ENCODE measurements at regions not wholly inside any gene's neighbourhood (a gene's known extent, or its start where the extent isn't known, plus 50 kb on each side); places are given as distances from the start of the nearest gene placed in this dataset.

GRCh38 chr9:89745601-89746376 lies 141.0 kb downstream of the GADD45G start:
- no peak for DNase-seq

DNA sequence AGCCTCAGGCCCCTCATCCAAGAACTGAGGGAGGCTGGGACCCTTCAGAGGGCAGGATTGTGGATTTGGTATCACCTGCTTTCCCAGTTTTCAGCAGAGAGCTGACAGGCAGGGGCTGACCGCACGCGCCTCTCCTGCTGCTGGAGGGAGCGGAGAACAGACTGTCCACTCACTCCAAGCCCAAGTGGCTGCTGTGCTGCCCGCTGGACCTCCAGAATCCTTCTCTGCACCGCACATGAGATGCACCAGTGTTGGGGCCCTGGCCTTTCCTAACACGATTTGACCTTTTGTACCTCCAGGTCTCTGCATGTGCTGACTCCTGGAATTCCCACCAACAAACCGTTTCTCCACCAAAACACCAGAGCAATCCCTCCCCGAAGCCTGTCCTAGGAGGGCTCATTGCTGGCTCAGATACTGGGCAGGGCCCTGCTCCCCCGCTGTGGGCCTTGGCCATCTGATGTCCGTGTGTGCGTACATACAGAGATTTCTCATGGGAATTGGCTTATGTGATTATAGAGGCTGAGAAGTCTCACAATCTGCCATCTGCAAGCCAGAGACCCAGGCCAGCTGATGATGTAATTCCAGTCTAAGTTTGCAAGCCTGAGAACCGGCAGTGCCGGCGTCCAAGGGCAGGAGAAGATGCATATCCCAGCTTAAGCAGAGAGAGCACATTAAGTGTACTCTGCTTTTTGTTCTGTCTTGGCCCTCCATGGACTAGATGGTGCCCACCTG lies 141.7 kb downstream of the GADD45G start:
- DNase-seq, result no peak

- DNase-seq, result no peak
Measured at GRCh38 chr9:89747596-89747995, 142.8 kb downstream of the GADD45G start.

- no peak for DNase-seq
Measured at GRCh38 chr9:89748021-89748670, 143.3 kb downstream of the GADD45G start.

DNA sequence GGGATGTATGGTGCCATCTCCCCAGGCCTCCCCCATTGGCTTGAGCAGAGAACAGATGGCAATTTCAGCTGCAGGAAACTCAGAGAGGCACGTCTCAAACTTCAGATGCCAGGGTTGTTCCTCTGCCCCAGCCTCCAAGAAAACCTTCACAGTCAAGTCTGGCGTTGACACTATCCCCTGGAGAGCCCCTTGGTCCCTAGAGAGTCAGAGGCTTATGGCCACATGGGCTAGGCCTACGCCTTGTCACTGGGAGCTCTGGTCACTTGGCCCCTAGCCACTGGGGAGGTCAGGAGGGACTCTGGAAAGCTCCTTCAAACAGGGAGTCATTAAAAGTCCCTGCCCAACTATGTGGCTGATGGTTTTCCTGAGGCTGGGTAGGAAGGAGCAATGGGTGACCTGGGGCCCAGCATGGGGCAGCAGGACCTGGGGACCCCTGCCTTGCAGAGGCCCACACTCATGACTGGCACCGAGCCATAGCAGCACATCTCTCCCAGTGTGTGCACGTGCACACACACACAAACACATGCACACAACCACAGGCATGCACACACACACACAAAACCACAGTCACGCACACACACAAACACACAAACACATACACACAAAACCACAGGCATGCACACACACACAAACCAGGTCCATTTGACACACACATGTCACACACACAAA lies 144.2 kb downstream of the GADD45G start:
- DNase-seq, result no peak

DNA sequence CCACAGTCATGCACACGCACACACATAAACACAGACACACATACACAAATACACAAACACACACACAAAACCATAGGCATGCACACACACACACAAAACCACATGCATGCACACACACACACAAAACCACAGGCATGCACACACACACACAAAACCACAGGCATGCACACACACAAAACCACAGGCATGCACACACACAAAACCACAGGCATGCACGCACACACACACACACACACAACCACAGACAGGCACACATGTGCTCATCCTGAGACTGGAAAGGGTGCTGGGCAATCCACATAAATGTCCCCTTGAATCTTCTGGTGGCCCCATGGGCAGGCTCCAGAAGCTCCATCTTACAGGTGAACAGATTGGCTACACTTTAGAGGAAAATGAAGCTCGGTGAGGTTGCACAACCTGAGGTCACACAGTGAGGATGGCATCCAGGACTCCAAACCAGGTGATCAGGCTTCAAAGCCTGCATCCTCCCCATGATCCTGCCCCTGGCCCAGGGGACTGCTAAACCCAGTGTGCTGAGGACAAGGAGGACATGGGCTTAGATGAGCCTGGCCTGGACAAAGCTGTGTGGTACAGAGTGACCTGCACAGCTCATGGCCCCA lies 144.8 kb downstream of the GADD45G start:
- no peak for DNase-seq

GRCh38 chr9:89750117-89750791 lies 145.4 kb downstream of the GADD45G start:
- DNase-seq, result peak in 29 of 51 donors; percentile 2 to 66 (median 22)

DNA sequence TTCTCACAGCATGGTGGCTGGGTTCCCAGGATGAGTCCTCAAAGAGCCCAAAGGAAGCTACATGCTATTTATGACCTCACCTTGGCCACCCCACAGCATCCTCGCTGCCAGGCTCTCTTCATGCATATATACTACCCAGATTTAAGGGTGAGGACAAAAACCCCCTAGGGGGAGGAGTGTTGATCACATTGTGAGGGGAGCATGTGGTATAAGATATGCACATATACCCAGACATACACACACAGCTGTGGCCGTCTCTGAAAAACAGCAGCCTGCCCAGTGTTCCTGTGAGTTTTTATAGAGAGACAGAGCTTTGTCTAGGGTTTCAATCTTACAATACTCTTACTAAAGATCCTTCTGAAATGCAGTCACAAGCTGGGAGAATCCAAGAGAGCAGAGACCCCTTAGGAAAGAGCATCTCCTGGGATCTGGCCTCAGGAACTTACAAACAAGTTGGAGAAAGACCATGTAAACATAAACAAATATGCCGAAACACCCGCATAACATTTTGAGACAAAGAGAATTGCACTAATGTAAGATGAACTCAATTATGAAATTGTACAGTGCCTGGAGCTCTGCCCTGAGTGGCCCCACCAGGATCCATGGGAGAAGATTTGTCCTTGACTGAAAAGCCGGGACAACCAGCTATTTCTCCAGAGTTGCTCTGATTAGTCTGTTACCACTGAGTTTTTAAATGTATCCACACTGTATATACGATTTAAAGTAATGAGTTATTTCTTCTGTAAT lies 146.4 kb downstream of the GADD45G start:
- no peak for DNase-seq

DNA sequence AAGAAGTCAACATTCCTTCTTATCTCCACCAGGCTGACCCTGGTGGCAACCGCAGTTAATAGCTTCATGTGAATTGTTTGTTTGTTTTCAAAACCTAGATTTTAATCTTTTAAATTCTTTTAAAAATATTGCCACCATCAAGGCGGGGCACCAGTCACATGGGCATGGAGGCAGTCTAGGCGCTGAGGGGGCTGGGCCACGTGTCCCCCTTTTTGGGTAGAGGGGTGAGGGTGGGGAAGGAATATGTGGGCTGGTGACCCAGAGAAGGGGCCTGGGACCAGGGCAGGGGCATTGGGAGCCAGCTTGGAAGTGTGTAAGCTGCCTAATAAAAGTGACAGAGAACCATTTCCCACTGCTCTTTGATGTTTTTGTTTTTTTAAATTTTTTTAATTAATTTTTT lies 147.3 kb downstream of the GADD45G start:
- DNase-seq, result no peak

- no peak for DNase-seq
Measured at GRCh38 chr9:89753472-89754055, 148.8 kb downstream of the GADD45G start.

- no peak for DNase-seq
Measured at GRCh38 chr9:89754193-89754592, 149.4 kb downstream of the GADD45G start.

GRCh38 chr9:89755821-89756220 lies 151.0 kb downstream of the GADD45G start:
- DNase-seq, result no peak

DNA sequence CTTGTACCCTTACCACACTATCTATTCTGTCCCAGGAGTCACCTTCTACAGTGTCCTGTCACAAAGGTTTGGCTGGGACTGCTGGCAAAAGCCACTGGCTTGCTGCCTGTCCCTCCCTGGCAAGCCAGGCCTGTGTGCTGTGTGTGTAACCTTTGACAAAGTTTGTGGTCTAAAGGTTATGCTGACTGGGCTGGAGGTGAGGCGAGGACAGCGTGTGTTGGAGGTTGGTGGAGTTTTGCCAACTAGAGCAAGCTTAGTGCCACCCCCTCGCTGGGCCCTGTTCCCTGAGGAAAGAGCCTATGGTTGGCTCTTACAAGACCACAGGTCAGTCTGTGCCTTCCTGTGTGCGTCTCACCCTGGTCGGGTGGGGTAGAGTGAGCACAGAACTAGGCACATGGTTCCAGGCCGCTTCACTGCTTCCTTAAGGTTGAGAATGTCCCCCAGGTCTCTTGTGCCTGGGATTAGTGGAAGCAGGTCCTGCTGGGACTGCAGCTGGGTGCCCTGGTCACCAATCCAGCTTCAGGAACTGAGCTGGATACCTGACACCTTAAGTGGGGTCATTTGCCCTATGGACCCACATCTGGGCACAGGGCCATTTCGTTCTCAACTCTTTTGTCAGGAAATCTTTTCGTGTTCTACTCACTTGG lies 152.2 kb downstream of the GADD45G start:
- DNase-seq, result no peak

DNA sequence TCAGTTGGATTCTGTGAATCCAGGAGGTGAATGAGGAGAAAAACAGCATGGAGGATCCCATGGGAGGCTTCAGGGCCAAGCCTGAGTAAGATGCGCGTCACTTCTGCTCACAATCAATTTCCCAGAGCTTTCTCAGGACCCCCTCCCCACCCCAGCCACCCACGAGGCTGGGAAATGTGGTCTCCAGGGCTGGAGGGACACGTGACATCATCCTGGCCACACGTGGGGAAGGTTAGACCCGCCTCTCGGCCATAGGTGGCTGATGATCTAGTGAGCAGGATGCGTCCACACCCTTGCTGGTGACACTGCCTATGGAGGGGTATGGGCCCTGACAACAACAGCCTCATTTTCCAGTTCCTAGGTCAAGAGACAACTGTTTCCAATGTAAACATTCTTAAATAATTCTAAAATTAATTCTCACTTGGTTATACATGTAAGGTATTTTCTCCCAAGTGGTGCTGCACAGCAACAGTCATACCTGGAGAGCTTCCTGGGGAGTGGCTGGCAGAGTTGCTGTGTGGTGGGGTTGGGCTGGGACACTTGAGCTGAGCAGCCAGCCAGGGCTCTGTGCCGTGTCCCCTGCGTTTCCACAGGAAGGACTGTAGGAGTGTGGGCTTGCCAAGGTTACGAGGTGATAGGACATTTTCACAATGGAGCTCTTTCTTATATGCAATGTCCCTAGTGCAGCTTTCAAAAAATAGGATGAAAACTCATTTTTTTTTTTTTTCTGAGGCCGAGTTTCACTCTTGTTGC lies 153.1 kb downstream of the GADD45G start:
- DNase-seq, result no peak

GRCh38 chr9:89759572-89759971 lies 154.8 kb downstream of the GADD45G start:
- DNase-seq, result no peak

GRCh38 chr9:89760123-89760522 lies 155.3 kb downstream of the GADD45G start:
- DNase-seq, result no peak

DNA sequence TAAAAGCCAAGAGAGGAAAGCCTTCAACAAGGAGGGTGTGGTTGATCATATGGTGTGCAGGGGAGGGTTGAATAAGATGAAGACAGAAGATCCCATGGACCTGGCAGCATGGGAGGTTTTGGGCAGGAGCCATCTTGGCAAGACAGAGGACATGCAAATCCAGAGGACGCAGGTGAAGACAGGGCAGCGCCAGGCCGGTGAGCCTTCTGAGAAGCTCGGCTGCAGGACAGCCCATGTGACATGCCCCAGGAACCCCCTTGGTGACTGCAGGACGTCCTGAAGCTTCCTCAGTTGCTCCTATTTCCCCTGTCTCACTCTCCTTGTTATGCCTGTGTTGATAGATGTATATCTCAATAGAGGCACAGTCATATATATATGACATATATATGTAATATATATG lies 159.4 kb downstream of the GADD45G start:
- no peak for DNase-seq

DNA sequence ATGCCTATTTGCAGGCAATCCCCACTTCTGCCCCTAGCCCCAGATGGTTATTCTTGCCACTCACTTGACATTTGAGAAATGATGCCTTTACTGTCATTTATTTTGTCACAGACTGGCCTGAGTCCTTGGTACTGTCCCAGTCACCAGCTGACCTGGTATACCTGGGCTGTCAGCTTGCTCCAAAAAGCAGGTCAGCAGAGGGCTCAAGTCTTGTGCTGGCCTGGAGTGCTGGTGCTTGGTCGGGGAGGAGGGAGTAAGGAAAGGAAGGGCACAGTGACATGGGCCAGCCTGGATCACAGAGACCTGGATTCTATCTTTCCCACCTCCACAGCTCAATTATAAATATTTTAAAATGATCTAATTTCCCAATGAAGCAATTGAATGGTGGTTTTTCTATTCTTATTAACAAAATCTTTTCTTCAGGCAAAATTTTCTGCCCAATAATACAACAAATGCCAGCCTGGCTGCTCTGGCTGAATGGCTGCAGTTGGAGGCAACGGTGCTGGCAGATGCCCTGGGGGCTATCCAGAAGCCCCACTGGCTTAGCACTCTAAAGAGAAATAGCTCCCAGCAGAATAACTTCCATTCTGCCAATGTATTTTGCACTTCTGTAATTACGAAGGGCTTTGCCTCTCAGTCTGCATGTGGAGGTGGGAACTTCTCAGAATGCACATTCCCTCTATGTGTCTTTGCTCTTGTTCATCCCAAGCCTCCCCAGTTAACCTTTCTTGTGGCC lies 160.6 kb downstream of the GADD45G start:
- no peak for DNase-seq

All from hypothalamus (tissue), 51 donors.